GM10266 (cell line): ENCODE measurements at regions not wholly inside any gene's neighbourhood (a gene's known extent, or its start where the extent isn't known, plus 50 kb on each side); places are given as distances from the start of the nearest gene placed in this dataset.

ENCODE experiments used
- DNase-seq: peaks from one replicate; pipeline ENCODE4 v3.0.0; 2012; ENCODE audit errors: extremely low spot score
- TF ChIP-seq, protein P1 (sequence below): IDR thresholded peaks from 2 replicates; pipeline ENCODE4 v1.5.1; 2012; ENCODE audit warnings: mild to moderate bottlenecking, low read depth; ENCODE audit not compliant: control insufficient read depth, insufficient read depth; ENCODE audit errors: missing control alignments

GRCh38 chr20:57941604-57942381 lies 232.0 kb upstream of the PMEPA1 start:
- no peak for DNase-seq
- TF ChIP-seq, protein P1, sequence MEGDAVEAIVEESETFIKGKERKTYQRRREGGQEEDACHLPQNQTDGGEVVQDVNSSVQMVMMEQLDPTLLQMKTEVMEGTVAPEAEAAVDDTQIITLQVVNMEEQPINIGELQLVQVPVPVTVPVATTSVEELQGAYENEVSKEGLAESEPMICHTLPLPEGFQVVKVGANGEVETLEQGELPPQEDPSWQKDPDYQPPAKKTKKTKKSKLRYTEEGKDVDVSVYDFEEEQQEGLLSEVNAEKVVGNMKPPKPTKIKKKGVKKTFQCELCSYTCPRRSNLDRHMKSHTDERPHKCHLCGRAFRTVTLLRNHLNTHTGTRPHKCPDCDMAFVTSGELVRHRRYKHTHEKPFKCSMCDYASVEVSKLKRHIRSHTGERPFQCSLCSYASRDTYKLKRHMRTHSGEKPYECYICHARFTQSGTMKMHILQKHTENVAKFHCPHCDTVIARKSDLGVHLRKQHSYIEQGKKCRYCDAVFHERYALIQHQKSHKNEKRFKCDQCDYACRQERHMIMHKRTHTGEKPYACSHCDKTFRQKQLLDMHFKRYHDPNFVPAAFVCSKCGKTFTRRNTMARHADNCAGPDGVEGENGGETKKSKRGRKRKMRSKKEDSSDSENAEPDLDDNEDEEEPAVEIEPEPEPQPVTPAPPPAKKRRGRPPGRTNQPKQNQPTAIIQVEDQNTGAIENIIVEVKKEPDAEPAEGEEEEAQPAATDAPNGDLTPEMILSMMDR, result no peak

- DNase-seq, result no peak
- TF ChIP-seq, protein P1, result no peak
These were observed 231.2 kb upstream of the PMEPA1 start for GRCh38 chr20:57940868-57941522.

- DNase-seq, result no peak
- TF ChIP-seq, protein P1, result no peak
These were observed 230.6 kb upstream of the PMEPA1 start for GRCh38 chr20:57940376-57940775.

GRCh38 chr20:57939499-57939898 lies 229.7 kb upstream of the PMEPA1 start:
- TF ChIP-seq, protein P1, result no peak
- DNase-seq, result no peak

DNA sequence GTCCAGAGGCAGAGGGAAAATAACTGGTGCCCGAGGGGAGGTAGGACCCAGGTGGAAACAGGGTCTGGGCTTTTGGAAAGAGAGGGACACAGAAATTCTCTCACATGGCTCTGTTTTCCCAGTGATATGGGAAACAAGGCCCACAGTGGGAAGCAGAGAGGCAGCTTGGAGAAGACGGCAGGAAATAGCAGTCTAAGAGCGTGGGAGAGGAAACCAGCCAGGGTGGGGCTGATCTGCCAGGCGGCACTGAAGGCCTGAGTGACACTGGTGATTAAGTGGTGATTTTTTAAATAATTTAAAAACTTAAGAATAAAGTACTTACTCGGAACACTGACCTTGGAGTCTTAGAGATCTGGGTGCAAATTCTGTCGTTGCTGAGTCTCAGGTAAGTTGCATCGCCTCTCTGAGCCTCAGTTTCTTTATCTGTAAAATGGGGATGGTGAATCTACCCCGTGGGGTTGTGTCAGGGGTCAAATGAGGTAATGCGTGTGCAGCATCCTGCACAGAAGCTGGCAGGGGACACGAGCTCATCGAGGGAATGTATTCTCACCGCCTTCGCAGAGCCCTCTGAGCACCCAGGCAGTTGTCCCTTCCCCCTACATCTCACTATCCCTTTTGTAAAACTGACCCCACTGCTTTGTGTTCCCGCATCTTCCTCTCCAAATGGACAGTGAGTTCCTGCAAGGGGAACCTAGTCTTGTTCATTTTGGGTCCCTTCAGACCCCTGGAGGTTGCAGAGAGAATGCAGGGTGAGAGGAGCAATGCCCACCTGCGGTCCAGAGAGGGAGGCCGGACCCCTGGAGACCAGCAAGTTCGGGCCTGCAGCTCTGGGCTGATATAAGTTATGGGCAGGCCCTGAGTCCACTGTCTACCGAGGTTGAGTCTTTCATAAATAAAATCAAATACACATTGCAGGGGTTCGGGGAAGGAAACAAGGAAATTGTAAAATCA lies 228.6 kb upstream of the PMEPA1 start:
- TF ChIP-seq, protein P1, result no peak
- DNase-seq, result no peak

DNA sequence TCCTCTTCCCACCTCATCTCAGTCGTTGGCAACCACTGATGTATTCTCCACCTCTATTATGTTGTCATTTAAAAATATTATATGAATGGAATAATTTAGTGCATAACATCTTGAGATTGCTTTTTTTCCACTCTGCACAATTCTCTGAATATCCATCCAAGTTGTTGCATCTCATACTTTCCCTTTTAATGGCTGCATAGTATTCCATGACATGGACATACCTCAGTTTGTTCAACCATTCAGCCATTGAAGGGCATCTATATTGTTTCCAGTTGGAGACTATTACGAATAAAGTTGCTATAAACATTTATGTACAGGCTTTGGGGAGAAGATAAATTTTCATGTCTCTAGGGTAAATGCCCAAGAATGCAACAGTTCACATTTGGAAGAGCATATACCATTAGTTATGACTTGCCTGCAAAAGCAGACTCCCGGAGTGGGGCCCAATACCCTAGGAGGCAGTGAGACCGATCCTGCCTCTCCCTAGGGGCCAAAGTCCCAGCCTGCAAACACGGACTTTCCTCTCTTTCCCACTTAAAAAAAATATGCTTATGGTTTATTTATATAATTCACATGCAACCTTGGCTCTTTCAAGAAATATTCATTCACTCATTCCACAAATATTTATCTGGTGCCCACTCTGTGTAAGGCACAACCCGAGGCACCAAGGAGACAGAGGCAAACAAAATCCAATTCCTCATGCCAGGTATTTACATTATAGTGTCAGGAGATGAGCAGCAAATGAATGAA lies 227.0 kb upstream of the PMEPA1 start:
- DNase-seq, result no peak
- TF ChIP-seq, protein P1, result no peak
